SK-N-SH (cell line): ENCODE measurements at regions not wholly inside any gene's neighbourhood (a gene's known extent, or its start where the extent isn't known, plus 50 kb on each side); places are given as distances from the start of the nearest gene placed in this dataset.

ENCODE experiments used
- CTCF ChIA-PET: fragments of 300-600, 350-600 bp; formaldehyde crosslinking; extraction: SDS; loops from one replicate; lab custom pipeline; 2021; lab: Yijun Ruan, JAX
- POLR2A ChIA-PET: fragments of 350-600 bp; sonication (Branson Sonifier 250); formaldehyde crosslinking; extraction: SDS; loops from one replicate; lab custom pipeline; 2020; ENCODE audit warnings: antibody characterized with exemption, inconsistent platforms; lab: Yijun Ruan, JAX
- DNase-seq: peaks from one replicate; pipeline ENCODE4 v3.0.0; 2012
- H2AFZ ChIP-seq: fragments of 200-600 bp; sonication (generic); 2 replicates; pipeline ENCODE4 v1.8.1; 2016; ENCODE audit warnings: antibody characterized with exemption, mild to moderate bottlenecking, low read depth
- H3F3A ChIP-seq: fragments of 200-600 bp; sonication (generic); replicated peaks from 2 replicates; pipeline ENCODE3; 2016; ENCODE audit warnings: antibody characterized with exemption, mild to moderate bottlenecking; ENCODE audit not compliant: insufficient read depth
- H3K27ac ChIP-seq, 2 experiments: fragments of 200-500 bp in 1 of 2; fragments of 200-600 bp in 1 of 2; sonication (Bioruptor generic) in 1 of 2; sonication (generic), shearing (Covaris generic) in 1 of 2; 2 replicates each; pipeline versions ENCODE4 v1.5.1 to v1.6.1; 2014 to 2016; ENCODE audit warnings: low read depth in 2 of 2, inconsistent platforms in 1 of 2, low read length in 1 of 2, mild to moderate bottlenecking in 1 of 2, mixed read lengths in 1 of 2
- H3K27me3 ChIP-seq: fragments of 200-600 bp; sonication (generic), shearing (Covaris generic); 2 replicates; pipeline ENCODE4 v1.6.1; 2016; ENCODE audit warnings: mixed run types; ENCODE audit not compliant: insufficient read depth
- H3K36me3 ChIP-seq, 2 experiments: fragments of 200-500 bp in 1 of 2; fragments of 200-600 bp in 1 of 2; sonication (Bioruptor generic) in 1 of 2; sonication (generic) in 1 of 2; replicated peaks in 1 of 2; 2 replicates each; pipeline versions ENCODE3 to v1.5.1; 2014 to 2016; ENCODE audit warnings: low read length in 1 of 2, mild to moderate bottlenecking in 1 of 2; ENCODE audit not compliant: insufficient read depth in 2 of 2, control insufficient read depth in 1 of 2
- H3K4me1 ChIP-seq, 2 experiments: fragments of 200-500 bp in 1 of 2; fragments of 200-600 bp in 1 of 2; sonication (Bioruptor generic) in 1 of 2; sonication (generic), shearing (Covaris generic) in 1 of 2; 2 replicates each; pipeline versions ENCODE4 v1.5.1 to v1.6.1; 2014 to 2016; ENCODE audit warnings: low read depth in 1 of 2, low read length in 1 of 2, mixed run types in 1 of 2; ENCODE audit not compliant: insufficient read depth in 2 of 2, control insufficient read depth in 1 of 2
- H3K4me2 ChIP-seq: fragments of 200-600 bp; sonication (generic), shearing (Covaris generic); 2 replicates; pipeline ENCODE4 v1.6.1; 2017; ENCODE audit warnings: mixed run types
- H3K4me3 ChIP-seq, 2 experiments: fragments of 200-500 bp in 1 of 2; fragments of 200-600 bp in 1 of 2; sonication (Bioruptor generic) in 1 of 2; sonication (generic), shearing (Covaris generic) in 1 of 2; 2 replicates each; pipeline versions ENCODE4 v1.5.1 to v1.8.1; 2014 to 2016; ENCODE audit warnings: low read depth in 2 of 2, inconsistent platforms in 1 of 2, low read length in 1 of 2, mild to moderate bottlenecking in 1 of 2, mixed read lengths in 1 of 2, moderate library complexity in 1 of 2
- H3K79me2 ChIP-seq: fragments of 200-600 bp; sonication (generic); 2 replicates; pipeline ENCODE4 v1.8.1; 2017; ENCODE audit warnings: mild to moderate bottlenecking; ENCODE audit not compliant: insufficient read depth
- H3K9ac ChIP-seq: fragments of 200-600 bp; sonication (generic); 2 replicates; pipeline ENCODE4 v1.6.1; 2017; ENCODE audit warnings: mixed run types
- H3K9me2 ChIP-seq: fragments of 200-600 bp; sonication (generic); 2 replicates; pipeline ENCODE4 v1.6.1; 2017; ENCODE audit warnings: mixed run types
- H3K9me3 ChIP-seq: fragments of 200-600 bp; sonication (generic); 2 replicates; pipeline ENCODE4 v1.6.1; 2017; ENCODE audit warnings: mixed run types, mild to moderate bottlenecking, moderate library complexity
- H4K20me1 ChIP-seq: fragments of 200-600 bp; sonication (generic); 2 replicates; pipeline ENCODE4 v1.6.1; 2017; ENCODE audit warnings: mild to moderate bottlenecking, mixed run types; ENCODE audit not compliant: insufficient read depth
- ELF1 ChIP-seq: IDR thresholded peaks from 2 replicates; pipeline ENCODE4 v1.4.0; 2012
- EZH2phosphoT487 ChIP-seq: fragments of 200-600 bp; sonication (generic); IDR thresholded peaks from 2 replicates; pipeline ENCODE4 v1.6.1; 2017; ENCODE audit warnings: low read depth, mixed run types, mild to moderate bottlenecking, antibody characterized with exemption, moderate library complexity, borderline replicate concordance
- FOSL2 ChIP-seq: IDR thresholded peaks from 2 replicates; pipeline ENCODE4 v1.4.0; 2012; ENCODE audit warnings: low read depth, mild to moderate bottlenecking, moderate library complexity, borderline replicate concordance
- FOXM1 ChIP-seq: IDR thresholded peaks from 2 replicates; pipeline ENCODE4 v1.4.0; 2012; ENCODE audit warnings: low read depth, mild to moderate bottlenecking
- GABPA ChIP-seq: IDR thresholded peaks from 2 replicates; pipeline ENCODE4 v1.4.0; 2012; ENCODE audit warnings: low read depth, mild to moderate bottlenecking
- JUND ChIP-seq: IDR thresholded peaks from 2 replicates; pipeline ENCODE4 v1.4.0; 2012
- MXI1 ChIP-seq: IDR thresholded peaks from 2 replicates; pipeline ENCODE4 v1.6.1; 2012; ENCODE audit warnings: mild to moderate bottlenecking, low read depth, low read length, improper control_type of control experiment
- POLR2AphosphoS5 ChIP-seq: IDR thresholded peaks from 2 replicates; pipeline ENCODE4 v1.6.1; 2012; ENCODE audit warnings: low read depth, low read length
- RXRA ChIP-seq: IDR thresholded peaks from 2 replicates; pipeline ENCODE4 v1.4.0; 2012; ENCODE audit warnings: low read depth, mild to moderate bottlenecking, borderline replicate concordance
- SIN3A ChIP-seq: IDR thresholded peaks from 2 replicates; pipeline ENCODE4 v1.6.1; 2012; ENCODE audit warnings: low read depth, mild to moderate bottlenecking, low read length, moderate library complexity, borderline replicate concordance
- SMC3 ChIP-seq: IDR thresholded peaks from 2 replicates; pipeline ENCODE4 v1.6.1; 2012; ENCODE audit warnings: low read depth, low read length, improper control_type of control experiment
- TCF12 ChIP-seq: IDR thresholded peaks from 2 replicates; pipeline ENCODE4 v1.4.0; 2012
- WGBS: methylation state at CpG from one replicate; pipeline ENCODE4 v1.1.6; 2017; ENCODE audit warnings: low lambda C conversion rate; 5-methylcytosine and 5-hydroxymethylcytosine counted together
- TF ChIP-seq, protein P1 (sequence below): IDR thresholded peaks from 2 replicates; pipeline ENCODE4; 2012
- TF ChIP-seq, protein P2 (sequence below): IDR thresholded peaks from 2 replicates; pipeline ENCODE4 v1.4.0; 2012; ENCODE audit warnings: low read depth, borderline replicate concordance
- TF ChIP-seq, protein P3 (sequence below): fragments of 150-350 bp; IDR thresholded peaks from 2 replicates; pipeline ENCODE4 v1.6.1; 2016; ENCODE audit warnings: mild to moderate bottlenecking, low read depth, low read length
- TF ChIP-seq, protein P4 (sequence below): IDR thresholded peaks from 2 replicates; pipeline ENCODE4 v1.4.0; 2012; ENCODE audit warnings: low read depth
- TF ChIP-seq, protein P5 (sequence below): IDR thresholded peaks from 2 replicates; pipeline ENCODE4 v1.6.1; 2012; ENCODE audit warnings: mild to moderate bottlenecking, low read depth, low read length, moderate library complexity
- TF ChIP-seq, protein P6 (sequence below): fragments of 150-350 bp; IDR thresholded peaks from 2 replicates; pipeline ENCODE4 v1.6.1; 2017; ENCODE audit warnings: antibody characterized with exemption, low read length, low read depth, borderline replicate concordance
- TF ChIP-seq, protein P7 (sequence below): IDR thresholded peaks from 2 replicates; pipeline ENCODE4 v1.4.0; 2012; ENCODE audit warnings: low read depth, borderline replicate concordance

DNA sequence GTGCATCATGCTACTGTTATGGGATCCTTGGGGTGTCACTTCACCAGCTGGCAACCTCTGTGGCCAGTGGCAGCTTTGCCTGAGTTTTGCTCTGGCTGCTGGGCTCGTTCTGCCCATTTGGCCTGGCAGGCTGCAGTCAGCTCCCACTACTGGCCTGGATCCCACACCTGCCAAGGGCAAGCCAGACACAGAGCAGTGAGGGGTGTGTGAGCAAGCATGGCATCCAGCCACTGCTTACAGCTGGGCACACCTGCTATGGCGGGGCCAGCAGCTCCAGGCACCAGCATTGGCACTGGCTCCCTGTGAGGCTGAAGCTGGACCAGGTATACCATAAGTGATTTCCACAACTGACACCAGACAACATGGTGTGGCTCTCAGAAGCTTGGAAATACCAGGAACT, 183.4 kb downstream of the NPFFR2 start:
- WGBS = 0% methylated on average over 1 of the region's 2 CpGs
- H3K9ac ChIP-seq = no peak overlapping the region
- no peaks in the 10 kb centered on the region for H3K36me3 ChIP-seq
- no peak overlapping the region for H3K4me3 ChIP-seq
- no peak overlapping the region for H3K4me2 ChIP-seq
- TF ChIP-seq, protein P1, sequence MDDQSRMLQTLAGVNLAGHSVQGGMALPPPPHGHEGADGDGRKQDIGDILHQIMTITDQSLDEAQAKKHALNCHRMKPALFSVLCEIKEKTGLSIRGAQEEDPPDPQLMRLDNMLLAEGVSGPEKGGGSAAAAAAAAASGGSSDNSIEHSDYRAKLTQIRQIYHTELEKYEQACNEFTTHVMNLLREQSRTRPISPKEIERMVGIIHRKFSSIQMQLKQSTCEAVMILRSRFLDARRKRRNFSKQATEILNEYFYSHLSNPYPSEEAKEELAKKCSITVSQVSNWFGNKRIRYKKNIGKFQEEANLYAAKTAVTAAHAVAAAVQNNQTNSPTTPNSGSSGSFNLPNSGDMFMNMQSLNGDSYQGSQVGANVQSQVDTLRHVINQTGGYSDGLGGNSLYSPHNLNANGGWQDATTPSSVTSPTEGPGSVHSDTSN = no peak
- TF ChIP-seq, protein P2, sequence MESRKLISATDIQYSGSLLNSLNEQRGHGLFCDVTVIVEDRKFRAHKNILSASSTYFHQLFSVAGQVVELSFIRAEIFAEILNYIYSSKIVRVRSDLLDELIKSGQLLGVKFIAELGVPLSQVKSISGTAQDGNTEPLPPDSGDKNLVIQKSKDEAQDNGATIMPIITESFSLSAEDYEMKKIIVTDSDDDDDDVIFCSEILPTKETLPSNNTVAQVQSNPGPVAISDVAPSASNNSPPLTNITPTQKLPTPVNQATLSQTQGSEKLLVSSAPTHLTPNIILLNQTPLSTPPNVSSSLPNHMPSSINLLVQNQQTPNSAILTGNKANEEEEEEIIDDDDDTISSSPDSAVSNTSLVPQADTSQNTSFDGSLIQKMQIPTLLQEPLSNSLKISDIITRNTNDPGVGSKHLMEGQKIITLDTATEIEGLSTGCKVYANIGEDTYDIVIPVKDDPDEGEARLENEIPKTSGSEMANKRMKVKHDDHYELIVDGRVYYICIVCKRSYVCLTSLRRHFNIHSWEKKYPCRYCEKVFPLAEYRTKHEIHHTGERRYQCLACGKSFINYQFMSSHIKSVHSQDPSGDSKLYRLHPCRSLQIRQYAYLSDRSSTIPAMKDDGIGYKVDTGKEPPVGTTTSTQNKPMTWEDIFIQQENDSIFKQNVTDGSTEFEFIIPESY = no peak
- TF ChIP-seq ELF1 (no peak), RXRA (no peak), GABPA (no peak), TCF12 (no peak), JUND (no peak), EZH2phosphoT487 (no peak), SMC3 (no peak), POLR2AphosphoS5 (no peak), MXI1 (no peak), FOXM1 (no peak), FOSL2 (no peak), SIN3A (no peak)
- TF ChIP-seq, protein P3, sequence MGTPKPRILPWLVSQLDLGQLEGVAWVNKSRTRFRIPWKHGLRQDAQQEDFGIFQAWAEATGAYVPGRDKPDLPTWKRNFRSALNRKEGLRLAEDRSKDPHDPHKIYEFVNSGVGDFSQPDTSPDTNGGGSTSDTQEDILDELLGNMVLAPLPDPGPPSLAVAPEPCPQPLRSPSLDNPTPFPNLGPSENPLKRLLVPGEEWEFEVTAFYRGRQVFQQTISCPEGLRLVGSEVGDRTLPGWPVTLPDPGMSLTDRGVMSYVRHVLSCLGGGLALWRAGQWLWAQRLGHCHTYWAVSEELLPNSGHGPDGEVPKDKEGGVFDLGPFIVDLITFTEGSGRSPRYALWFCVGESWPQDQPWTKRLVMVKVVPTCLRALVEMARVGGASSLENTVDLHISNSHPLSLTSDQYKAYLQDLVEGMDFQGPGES = no peak
- TF ChIP-seq, protein P4, sequence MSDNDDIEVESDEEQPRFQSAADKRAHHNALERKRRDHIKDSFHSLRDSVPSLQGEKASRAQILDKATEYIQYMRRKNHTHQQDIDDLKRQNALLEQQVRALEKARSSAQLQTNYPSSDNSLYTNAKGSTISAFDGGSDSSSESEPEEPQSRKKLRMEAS = no peak
- TF ChIP-seq, protein P5, sequence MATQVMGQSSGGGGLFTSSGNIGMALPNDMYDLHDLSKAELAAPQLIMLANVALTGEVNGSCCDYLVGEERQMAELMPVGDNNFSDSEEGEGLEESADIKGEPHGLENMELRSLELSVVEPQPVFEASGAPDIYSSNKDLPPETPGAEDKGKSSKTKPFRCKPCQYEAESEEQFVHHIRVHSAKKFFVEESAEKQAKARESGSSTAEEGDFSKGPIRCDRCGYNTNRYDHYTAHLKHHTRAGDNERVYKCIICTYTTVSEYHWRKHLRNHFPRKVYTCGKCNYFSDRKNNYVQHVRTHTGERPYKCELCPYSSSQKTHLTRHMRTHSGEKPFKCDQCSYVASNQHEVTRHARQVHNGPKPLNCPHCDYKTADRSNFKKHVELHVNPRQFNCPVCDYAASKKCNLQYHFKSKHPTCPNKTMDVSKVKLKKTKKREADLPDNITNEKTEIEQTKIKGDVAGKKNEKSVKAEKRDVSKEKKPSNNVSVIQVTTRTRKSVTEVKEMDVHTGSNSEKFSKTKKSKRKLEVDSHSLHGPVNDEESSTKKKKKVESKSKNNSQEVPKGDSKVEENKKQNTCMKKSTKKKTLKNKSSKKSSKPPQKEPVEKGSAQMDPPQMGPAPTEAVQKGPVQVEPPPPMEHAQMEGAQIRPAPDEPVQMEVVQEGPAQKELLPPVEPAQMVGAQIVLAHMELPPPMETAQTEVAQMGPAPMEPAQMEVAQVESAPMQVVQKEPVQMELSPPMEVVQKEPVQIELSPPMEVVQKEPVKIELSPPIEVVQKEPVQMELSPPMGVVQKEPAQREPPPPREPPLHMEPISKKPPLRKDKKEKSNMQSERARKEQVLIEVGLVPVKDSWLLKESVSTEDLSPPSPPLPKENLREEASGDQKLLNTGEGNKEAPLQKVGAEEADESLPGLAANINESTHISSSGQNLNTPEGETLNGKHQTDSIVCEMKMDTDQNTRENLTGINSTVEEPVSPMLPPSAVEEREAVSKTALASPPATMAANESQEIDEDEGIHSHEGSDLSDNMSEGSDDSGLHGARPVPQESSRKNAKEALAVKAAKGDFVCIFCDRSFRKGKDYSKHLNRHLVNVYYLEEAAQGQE = no peak
- TF ChIP-seq, protein P6, sequence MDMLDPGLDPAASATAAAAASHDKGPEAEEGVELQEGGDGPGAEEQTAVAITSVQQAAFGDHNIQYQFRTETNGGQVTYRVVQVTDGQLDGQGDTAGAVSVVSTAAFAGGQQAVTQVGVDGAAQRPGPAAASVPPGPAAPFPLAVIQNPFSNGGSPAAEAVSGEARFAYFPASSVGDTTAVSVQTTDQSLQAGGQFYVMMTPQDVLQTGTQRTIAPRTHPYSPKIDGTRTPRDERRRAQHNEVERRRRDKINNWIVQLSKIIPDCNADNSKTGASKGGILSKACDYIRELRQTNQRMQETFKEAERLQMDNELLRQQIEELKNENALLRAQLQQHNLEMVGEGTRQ = no peak
- TF ChIP-seq, protein P7, sequence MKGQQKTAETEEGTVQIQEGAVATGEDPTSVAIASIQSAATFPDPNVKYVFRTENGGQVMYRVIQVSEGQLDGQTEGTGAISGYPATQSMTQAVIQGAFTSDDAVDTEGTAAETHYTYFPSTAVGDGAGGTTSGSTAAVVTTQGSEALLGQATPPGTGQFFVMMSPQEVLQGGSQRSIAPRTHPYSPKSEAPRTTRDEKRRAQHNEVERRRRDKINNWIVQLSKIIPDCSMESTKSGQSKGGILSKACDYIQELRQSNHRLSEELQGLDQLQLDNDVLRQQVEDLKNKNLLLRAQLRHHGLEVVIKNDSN = no peak
- TF ChIP-seq, all 33 proteins: peak for 0
- H3K4me1 ChIP-seq = no peaks in the 10 kb centered on the region
- CTCF ChIA-PET = no interaction called here
- no peak overlapping the region for H3K27ac ChIP-seq
- POLR2A ChIA-PET = no interaction called here
- no peak overlapping the region for H2AFZ ChIP-seq
- no peaks in the 10 kb centered on the region for H3F3A ChIP-seq
- H3K79me2 ChIP-seq = no peaks in the 10 kb centered on the region
- H3K9me2 ChIP-seq = no peaks in the 10 kb centered on the region
- no peak for DNase-seq
- no peaks in the 10 kb centered on the region for H3K27me3 ChIP-seq
- H4K20me1 ChIP-seq = no peaks in the 10 kb centered on the region
- no peaks in the 10 kb centered on the region for H3K9me3 ChIP-seq
